GM10847 (cell line): ENCODE measurements at regions not wholly inside any gene's neighbourhood (a gene's known extent, or its start where the extent isn't known, plus 50 kb on each side); places are given as distances from the start of the nearest gene placed in this dataset.

Experiments
- POLR2A ChIP-seq: IDR thresholded peaks from 2 replicates; pipeline ENCODE4 v1.6.1; 2011; ENCODE audit not compliant: insufficient read length; ENCODE audit errors: extremely low read depth

DNA sequence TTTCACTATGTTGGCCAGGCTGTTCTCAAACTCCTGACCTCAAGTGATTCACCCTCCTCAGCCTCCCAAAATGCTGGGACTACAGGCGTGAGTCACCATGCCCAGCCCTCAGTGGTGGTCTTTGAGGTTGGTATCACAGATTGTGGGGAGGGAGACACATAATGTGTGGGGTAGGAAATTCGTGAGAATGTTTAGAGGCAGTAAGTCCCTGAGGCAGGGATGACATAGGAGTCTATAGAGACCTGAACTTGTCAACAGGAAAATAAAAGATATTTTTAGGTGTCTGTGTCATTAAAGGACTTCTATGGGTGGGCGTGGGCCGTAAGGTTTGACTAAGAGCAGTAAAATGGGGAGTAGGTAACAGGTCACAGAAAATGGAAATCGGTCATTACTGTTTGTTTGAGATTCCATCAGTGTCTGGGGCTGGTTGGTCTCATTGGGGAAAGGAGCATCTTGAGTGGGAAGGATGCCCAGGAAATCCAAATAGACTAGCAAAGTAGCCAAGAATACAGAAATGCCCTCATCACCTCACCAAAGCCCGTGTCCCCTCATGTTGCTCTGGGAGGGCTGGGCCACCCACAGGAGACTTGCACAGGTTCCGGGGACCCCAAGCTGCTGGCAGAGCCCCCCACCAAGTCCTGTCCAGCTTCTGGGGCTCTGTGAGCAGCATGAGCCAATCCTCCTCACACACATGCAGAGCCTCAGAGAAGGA lies 63.6 kb upstream of the BCL2L14 start:
- TF ChIP-seq POLR2A, result no peak

DNA sequence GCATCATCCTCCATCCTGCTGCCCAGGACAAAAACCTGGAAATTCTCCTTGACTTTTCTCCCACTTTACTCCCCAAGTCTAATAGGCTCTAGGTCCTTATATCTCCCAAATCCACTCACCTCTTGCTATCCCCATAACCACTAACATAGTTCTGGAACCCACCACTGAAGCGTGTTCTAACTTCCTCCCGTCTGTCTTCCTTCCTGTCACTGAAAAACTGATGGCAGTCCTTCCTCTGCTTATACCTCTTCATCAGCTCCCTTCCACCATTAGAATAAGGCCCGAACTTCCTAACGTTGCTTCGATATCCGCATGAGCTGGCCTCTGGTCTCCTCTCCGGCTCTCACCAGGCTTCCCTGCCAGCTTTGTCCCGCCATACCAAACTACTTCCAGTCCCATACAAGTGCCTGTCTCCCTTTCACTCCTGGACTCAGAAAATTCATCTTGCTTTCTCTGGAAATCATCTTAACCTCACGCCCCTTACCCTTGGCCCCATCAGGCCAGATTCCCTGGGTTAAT lies 63.0 kb upstream of the BCL2L14 start:
- TF ChIP-seq POLR2A, result no peak

- no peak for TF ChIP-seq POLR2A
These were observed 62.4 kb upstream of the BCL2L14 start for GRCh38 chr12:12008232-12008850.

GRCh38 chr12:12008931-12009611 lies 61.7 kb upstream of the BCL2L14 start:
- no peak for TF ChIP-seq POLR2A

GRCh38 chr12:12010277-12011039 lies 60.3 kb upstream of the BCL2L14 start:
- TF ChIP-seq POLR2A, result peak; percentile 24

DNA sequence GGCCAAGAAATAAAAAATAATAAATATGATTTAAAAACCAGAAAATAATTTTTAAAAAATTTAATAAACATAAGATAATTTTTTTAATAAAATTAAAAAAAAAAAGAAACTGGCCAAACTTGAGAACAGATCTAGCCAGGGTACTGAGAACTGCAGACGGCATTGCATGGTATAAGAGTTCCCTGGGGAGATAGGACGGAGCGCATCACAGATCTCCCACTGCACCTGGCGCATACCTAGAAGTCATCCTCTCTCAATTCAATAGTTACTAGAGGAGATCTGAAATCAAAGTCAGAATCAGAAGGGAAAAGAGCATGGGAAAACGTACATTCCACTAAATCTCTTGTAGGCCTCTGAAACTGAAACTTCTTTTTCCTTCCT lies 58.9 kb upstream of the BCL2L14 start:
- no peak for TF ChIP-seq POLR2A

DNA sequence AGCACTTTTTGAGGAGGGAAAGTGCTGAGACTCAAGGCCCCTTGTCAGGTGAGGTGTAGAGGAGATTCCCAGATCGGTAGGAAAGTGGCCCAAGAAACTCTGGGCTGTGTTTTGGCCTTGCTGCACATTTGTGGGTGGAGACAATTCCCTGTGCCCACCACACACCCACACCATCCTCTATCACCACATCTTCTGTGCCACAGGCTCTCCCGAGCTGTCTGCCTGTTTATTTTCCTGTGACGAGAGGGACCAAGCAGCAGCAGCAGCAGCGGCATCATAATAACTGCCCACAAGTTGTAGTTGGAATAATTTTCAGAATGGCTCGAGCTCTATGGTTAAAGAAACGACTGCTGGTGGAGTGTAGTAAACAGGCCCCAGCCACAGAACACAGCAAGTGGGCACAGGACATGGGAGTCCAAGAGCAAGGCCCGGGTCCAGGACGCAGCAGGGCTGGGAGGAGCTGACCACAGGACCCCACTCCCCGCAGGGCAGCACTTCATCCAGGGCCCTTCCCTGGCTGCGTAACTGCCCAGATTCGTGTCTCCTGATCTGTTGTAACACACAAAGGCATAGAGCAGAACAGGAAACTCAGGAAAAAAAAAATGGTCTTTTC lies 55.6 kb upstream of the BCL2L14 start:
- no peak for TF ChIP-seq POLR2A

DNA sequence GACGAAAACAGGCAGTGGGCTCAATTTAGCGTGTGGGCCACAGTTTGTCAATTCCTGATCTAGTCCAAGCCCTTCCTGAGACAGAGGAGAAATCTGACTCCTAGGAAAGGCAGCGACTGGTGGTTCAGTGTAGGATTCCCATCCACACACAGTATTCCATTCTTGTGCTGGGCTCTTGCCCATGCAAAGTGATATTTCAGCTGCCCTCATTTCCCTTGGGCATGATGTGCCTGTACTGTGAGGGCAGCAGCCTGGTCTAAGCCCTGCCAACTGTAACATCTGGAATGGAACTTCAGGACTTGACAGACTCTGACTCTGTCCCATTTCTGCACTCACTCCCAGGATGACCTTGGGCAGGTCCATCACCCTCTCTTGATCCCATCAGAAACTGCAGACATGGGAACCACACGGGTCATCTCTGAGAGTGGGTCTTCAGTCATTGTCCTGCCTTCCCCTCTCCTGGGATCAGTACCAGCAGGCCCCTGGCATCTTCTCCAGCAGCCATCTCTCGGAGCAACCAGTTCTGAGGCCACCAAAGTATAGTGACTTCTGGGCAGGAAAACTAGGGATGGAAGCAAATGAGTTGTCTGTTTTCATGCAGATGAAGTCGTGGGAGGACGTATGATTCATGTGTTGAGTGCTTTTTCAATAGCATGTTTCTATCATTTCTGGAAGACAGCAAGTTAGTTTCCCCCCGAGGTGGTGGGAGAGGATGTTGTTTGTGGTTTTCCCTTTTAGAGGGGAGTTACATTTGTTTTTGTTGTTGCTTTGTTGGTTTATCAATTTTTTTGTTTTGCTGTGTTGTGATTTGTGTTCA lies 54.2 kb upstream of the BCL2L14 start:
- no peak for TF ChIP-seq POLR2A

DNA sequence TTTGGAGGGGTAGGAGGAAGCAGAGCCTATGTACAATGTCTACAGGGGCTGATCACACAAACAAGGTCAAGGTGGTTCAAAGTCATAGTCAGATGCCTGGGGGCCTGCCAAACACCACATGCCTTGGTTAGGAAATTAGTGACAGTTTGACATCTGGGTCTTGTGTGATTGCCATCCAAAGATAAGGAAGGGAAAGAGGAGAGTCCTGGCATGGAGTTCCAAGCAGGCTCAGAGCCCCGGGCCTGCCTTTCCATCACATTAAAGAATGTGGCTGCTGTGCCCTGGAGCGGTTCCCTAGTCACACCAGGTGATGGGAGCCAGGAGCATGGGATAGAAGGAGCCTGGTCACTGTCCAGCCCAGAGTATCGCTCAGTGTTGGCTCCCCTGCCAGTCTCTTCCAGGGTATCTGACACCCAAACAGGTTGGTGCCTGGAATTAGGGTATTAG lies 53.6 kb upstream of the BCL2L14 start:
- TF ChIP-seq POLR2A, result no peak

GRCh38 chr12:12017798-12018197 lies 52.9 kb upstream of the BCL2L14 start:
- TF ChIP-seq POLR2A, result no peak

GRCh38 chr12:12018454-12018853 lies 52.3 kb upstream of the BCL2L14 start:
- no peak for TF ChIP-seq POLR2A

- no peak for TF ChIP-seq POLR2A
These were observed 50.9 kb upstream of the BCL2L14 start for GRCh38 chr12:12019881-12020280.

DNA sequence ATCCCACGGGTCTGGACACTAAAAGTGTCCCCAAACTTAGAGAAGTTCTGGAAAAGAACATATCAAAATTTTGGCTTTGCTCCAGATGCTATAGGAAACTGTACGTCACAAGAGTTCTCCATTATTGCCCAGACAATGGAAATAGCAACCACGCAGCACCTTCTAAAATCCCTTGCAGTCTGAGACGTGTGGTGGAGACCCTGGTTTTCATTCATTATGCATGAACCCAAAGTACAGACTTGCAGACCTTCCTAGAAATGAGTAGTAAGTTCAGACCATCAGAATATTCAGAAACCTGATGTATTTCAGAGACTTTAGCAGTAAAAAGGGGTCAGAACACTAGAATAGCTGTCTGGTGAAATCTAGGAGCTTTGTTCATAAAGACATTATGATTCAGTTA lies 50.0 kb upstream of the BCL2L14 start:
- no peak for TF ChIP-seq POLR2A
